ENCODE measurements at regions not wholly inside any gene's neighbourhood (a gene's known extent, or its start where the extent isn't known, plus 50 kb on each side); places are given as distances from the start of the nearest gene placed in this dataset.

DNA sequence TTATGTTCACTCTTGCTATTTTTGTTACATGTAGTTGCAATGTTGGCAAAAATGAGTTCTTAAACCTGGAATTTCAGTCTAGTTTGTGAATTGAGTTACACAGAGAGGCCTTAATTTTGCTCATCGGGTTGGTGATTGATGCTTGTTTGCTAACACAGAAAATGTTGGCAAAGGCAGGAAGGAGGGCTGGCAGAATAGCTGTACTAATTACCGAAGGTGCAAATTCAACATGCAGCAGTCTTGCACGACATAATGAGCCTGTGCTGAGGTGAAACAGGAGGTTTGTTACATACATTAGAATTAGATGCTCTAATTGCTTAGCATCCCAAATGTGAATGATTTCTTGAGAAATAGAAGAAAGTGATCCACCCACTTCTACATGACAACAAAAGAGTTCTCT is 475.0 kb upstream of the TOM1L1 start:
- TF ChIP-seq YY1 (IDR thresholded peaks at IDR 0.05) (no peak), CTCF (IDR thresholded peaks at IDR 0.05; ENCODE audit: low read depth, low read length, missing input control) (no peak), EGR1 (IDR thresholded peaks at IDR 0.05; ENCODE audit: low read depth in 2 of 2) (no peak), MAX (IDR thresholded peaks at IDR 0.05) (no peak), TAF1 (conservative IDR thresholded peaks at IDR 0.05) (no peak), ZBTB33 (IDR thresholded peaks at IDR 0.05) (no peak), GABPA (IDR thresholded peaks at IDR 0.05 in 1 of 2, conservative IDR thresholded peaks at IDR 0.05 in 1 of 2) (no peak), REST (IDR thresholded peaks at IDR 0.05) (no peak), RAD21 (IDR thresholded peaks at IDR 0.05) (no peak), SP1 (IDR thresholded peaks at IDR 0.05) (no peak), JUND (IDR thresholded peaks at IDR 0.05) (no peak), FOXA1 (IDR thresholded peaks at IDR 0.05) (no peak)
- TF ChIP-seq, protein P1, sequence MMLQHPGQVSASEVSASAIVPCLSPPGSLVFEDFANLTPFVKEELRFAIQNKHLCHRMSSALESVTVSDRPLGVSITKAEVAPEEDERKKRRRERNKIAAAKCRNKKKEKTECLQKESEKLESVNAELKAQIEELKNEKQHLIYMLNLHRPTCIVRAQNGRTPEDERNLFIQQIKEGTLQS (IDR thresholded peaks at IDR 0.05): no peak

Data from liver (tissue), 3 donors.